ENCODE measurements at regions not wholly inside any gene's neighbourhood (a gene's known extent, or its start where the extent isn't known, plus 50 kb on each side); places are given as distances from the start of the nearest gene placed in this dataset.

- Histone ChIP-seq H3K4me1 (ENCODE audit: control insufficient read depth, low read length) (no peaks in the 10 kb centered on the region), H4K20me1 (ENCODE audit: control insufficient read depth, insufficient read depth, low read depth, low read length) (no peaks in the 10 kb centered on the region), H3K27me3 (ENCODE audit: control insufficient read depth, low read length) (no peaks in the 10 kb centered on the region), H3K79me2 (ENCODE audit: control insufficient read depth, low read length) (no peaks in the 10 kb centered on the region), H3K4me3 (ENCODE audit: low read length) (no peak overlapping the region), H3F3A (ENCODE audit: control insufficient read depth, insufficient read depth) (no peaks in the 10 kb centered on the region), H3K9me2 (replicated peaks; ENCODE audit: control insufficient read depth, low read length) (no peaks in the 10 kb centered on the region; the same call in 1 of the 2 replicates), H3K9me3 (ENCODE audit: control insufficient read depth, insufficient read depth, low read length) (no peaks in the 10 kb centered on the region), H3K4me2 (ENCODE audit: low read length) (no peak overlapping the region), H3K27ac (ENCODE audit: low read depth, low read length) (no peak overlapping the region), H3K36me3 (ENCODE audit: control insufficient read depth, low read length) (no peaks in the 10 kb centered on the region)
- TF ChIP-seq EZH2phosphoT487 (IDR thresholded peaks at IDR 0.05; ENCODE audit: borderline replicate concordance, low read length), result no peak
- TF ChIP-seq, protein P1, sequence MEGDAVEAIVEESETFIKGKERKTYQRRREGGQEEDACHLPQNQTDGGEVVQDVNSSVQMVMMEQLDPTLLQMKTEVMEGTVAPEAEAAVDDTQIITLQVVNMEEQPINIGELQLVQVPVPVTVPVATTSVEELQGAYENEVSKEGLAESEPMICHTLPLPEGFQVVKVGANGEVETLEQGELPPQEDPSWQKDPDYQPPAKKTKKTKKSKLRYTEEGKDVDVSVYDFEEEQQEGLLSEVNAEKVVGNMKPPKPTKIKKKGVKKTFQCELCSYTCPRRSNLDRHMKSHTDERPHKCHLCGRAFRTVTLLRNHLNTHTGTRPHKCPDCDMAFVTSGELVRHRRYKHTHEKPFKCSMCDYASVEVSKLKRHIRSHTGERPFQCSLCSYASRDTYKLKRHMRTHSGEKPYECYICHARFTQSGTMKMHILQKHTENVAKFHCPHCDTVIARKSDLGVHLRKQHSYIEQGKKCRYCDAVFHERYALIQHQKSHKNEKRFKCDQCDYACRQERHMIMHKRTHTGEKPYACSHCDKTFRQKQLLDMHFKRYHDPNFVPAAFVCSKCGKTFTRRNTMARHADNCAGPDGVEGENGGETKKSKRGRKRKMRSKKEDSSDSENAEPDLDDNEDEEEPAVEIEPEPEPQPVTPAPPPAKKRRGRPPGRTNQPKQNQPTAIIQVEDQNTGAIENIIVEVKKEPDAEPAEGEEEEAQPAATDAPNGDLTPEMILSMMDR (IDR thresholded peaks at IDR 0.05; ENCODE audit: low read depth, low read length, poor library complexity, severe bottlenecking), result no peak
These were observed 921.5 kb downstream of the TTLL7 start for GRCh38 chr1:83077411-83077810.

GRCh38 chr1:83075107-83075506, 923.8 kb downstream of the TTLL7 start:
- H3K27ac ChIP-seq (ENCODE audit: low read depth, low read length), result no peak overlapping the region
- no peaks in the 10 kb centered on the region for H3K36me3 ChIP-seq (ENCODE audit: control insufficient read depth, low read length)
- no peak overlapping the region for H3K4me3 ChIP-seq (ENCODE audit: low read length)
- H3K79me2 ChIP-seq (ENCODE audit: control insufficient read depth, low read length), result no peaks in the 10 kb centered on the region
- H3F3A ChIP-seq (ENCODE audit: control insufficient read depth, insufficient read depth), result no peaks in the 10 kb centered on the region
- no peaks in the 10 kb centered on the region; the same call in 1 of the 2 replicates for H3K9me2 ChIP-seq (replicated peaks; ENCODE audit: control insufficient read depth, low read length)
- H3K4me2 ChIP-seq (ENCODE audit: low read length), result no peak overlapping the region
- no peaks in the 10 kb centered on the region for H3K27me3 ChIP-seq (ENCODE audit: control insufficient read depth, low read length)
- H3K4me1 ChIP-seq (ENCODE audit: control insufficient read depth, low read length), result no peaks in the 10 kb centered on the region
- H3K9me3 ChIP-seq (ENCODE audit: control insufficient read depth, insufficient read depth, low read length), result no peaks in the 10 kb centered on the region
- H4K20me1 ChIP-seq (ENCODE audit: control insufficient read depth, insufficient read depth, low read depth, low read length), result no peaks in the 10 kb centered on the region
- TF ChIP-seq, protein P1 (IDR thresholded peaks at IDR 0.05; ENCODE audit: low read depth, low read length, poor library complexity, severe bottlenecking), result no peak
- TF ChIP-seq EZH2phosphoT487 (IDR thresholded peaks at IDR 0.05; ENCODE audit: borderline replicate concordance, low read length), result no peak

- Histone ChIP-seq H3K79me2 (ENCODE audit: control insufficient read depth, low read length) (no peaks in the 10 kb centered on the region), H4K20me1 (ENCODE audit: control insufficient read depth, insufficient read depth, low read depth, low read length) (no peaks in the 10 kb centered on the region), H3K9me3 (ENCODE audit: control insufficient read depth, insufficient read depth, low read length) (no peaks in the 10 kb centered on the region), H3K9me2 (replicated peaks; ENCODE audit: control insufficient read depth, low read length) (no peaks in the 10 kb centered on the region; the same call in 1 of the 2 replicates), H3K27me3 (ENCODE audit: control insufficient read depth, low read length) (no peaks in the 10 kb centered on the region), H3F3A (ENCODE audit: control insufficient read depth, insufficient read depth) (no peaks in the 10 kb centered on the region), H3K4me3 (ENCODE audit: low read length) (no peak overlapping the region), H3K4me2 (ENCODE audit: low read length) (no peak overlapping the region), H3K4me1 (ENCODE audit: control insufficient read depth, low read length) (no peaks in the 10 kb centered on the region), H3K27ac (ENCODE audit: low read depth, low read length) (no peak overlapping the region), H3K36me3 (ENCODE audit: control insufficient read depth, low read length) (no peaks in the 10 kb centered on the region)
- TF ChIP-seq, protein P1 (IDR thresholded peaks at IDR 0.05; ENCODE audit: low read depth, low read length, poor library complexity, severe bottlenecking), result no peak
- TF ChIP-seq EZH2phosphoT487 (IDR thresholded peaks at IDR 0.05; ENCODE audit: borderline replicate concordance, low read length), result no peak
These were observed 931.0 kb downstream of the TTLL7 start for GRCh38 chr1:83067954-83068353.
